IPS-18a (cell line): ENCODE measurements at regions not wholly inside any gene's neighbourhood (a gene's known extent, or its start where the extent isn't known, plus 50 kb on each side); places are given as distances from the start of the nearest gene placed in this dataset.

Experiments
- H3K27ac ChIP-seq: one replicate; pipeline ENCODE4 v1.5.1; 2013; ENCODE audit warnings: low read length
- H3K27me3 ChIP-seq: one replicate; pipeline ENCODE4 v1.6.1; 2013; ENCODE audit warnings: mild to moderate bottlenecking, low read length; ENCODE audit not compliant: control insufficient read depth, insufficient read depth
- H3K36me3 ChIP-seq: one replicate; pipeline ENCODE4 v1.6.1; 2013; ENCODE audit warnings: low read depth, low read length; ENCODE audit not compliant: control insufficient read depth
- H3K4me1 ChIP-seq: one replicate; pipeline ENCODE4 v1.6.1; 2013; ENCODE audit warnings: low read depth, low read length; ENCODE audit not compliant: control insufficient read depth
- H3K4me3 ChIP-seq: one replicate; pipeline ENCODE4 v1.5.1; 2013; ENCODE audit warnings: low read length
- H3K9ac ChIP-seq: one replicate; pipeline ENCODE4 v1.6.1; 2013; ENCODE audit warnings: mild to moderate bottlenecking, low read length, moderate library complexity
- H3K9me3 ChIP-seq: one replicate; pipeline ENCODE4 v1.6.1; 2013; ENCODE audit warnings: low read depth, low read length; ENCODE audit not compliant: control insufficient read depth

GRCh38 chr1:220990427-220991339, 111.4 kb downstream of the HLX start:
- Histone ChIP-seq H3K27ac (no peak overlapping the region), H3K27me3 (no peaks in the 10 kb centered on the region), H3K4me1 (peaks cover 5% of the 10 kb centered on the region), H3K9me3 (no peaks in the 10 kb centered on the region), H3K36me3 (no peaks in the 10 kb centered on the region), H3K9ac (no peak overlapping the region), H3K4me3 (no peak overlapping the region)

- Histone ChIP-seq H3K4me3 (no peak overlapping the region), H3K36me3 (no peaks in the 10 kb centered on the region), H3K9me3 (no peaks in the 10 kb centered on the region), H3K9ac (no peak overlapping the region), H3K27me3 (no peaks in the 10 kb centered on the region), H3K4me1 (peaks cover 5% of the 10 kb centered on the region), H3K27ac (no peak overlapping the region)
Observed at GRCh38 chr1:220991506-220991905, 112.3 kb downstream of the HLX start.

GRCh38 chr1:220991959-220992704, 112.9 kb downstream of the HLX start:
- no peaks in the 10 kb centered on the region for H3K27me3 ChIP-seq
- H3K4me3 ChIP-seq: no peak overlapping the region
- no peak overlapping the region for H3K27ac ChIP-seq
- H3K4me1 ChIP-seq: peaks cover 5% of the 10 kb centered on the region
- no peaks in the 10 kb centered on the region for H3K9me3 ChIP-seq
- no peaks in the 10 kb centered on the region for H3K36me3 ChIP-seq
- no peak overlapping the region for H3K9ac ChIP-seq

- Histone ChIP-seq H3K4me3 (no peak overlapping the region), H3K9me3 (no peaks in the 10 kb centered on the region), H3K27me3 (no peaks in the 10 kb centered on the region), H3K27ac (no peak overlapping the region), H3K9ac (no peak overlapping the region), H3K4me1 (peaks cover 5% of the 10 kb centered on the region), H3K36me3 (no peaks in the 10 kb centered on the region)
Observed at GRCh38 chr1:220992705-220993052, 113.4 kb downstream of the HLX start.

GRCh38 chr1:220994671-220995070, 115.4 kb downstream of the HLX start:
- Histone ChIP-seq H3K36me3 (no peaks in the 10 kb centered on the region), H3K9ac (no peak overlapping the region), H3K4me3 (no peak overlapping the region), H3K4me1 (peaks cover 5% of the 10 kb centered on the region), H3K9me3 (no peaks in the 10 kb centered on the region), H3K27ac (no peak overlapping the region), H3K27me3 (no peaks in the 10 kb centered on the region)

- Histone ChIP-seq H3K27ac (no peak overlapping the region), H3K36me3 (no peaks in the 10 kb centered on the region), H3K4me1 (no peaks in the 10 kb centered on the region), H3K9me3 (no peaks in the 10 kb centered on the region), H3K4me3 (no peak overlapping the region), H3K9ac (no peak overlapping the region), H3K27me3 (no peaks in the 10 kb centered on the region)
Observed at GRCh38 chr1:220997791-220998190, 118.5 kb downstream of the HLX start.

GRCh38 chr1:220999872-221000863, 120.9 kb downstream of the HLX start:
- H3K27me3 ChIP-seq: no peaks in the 10 kb centered on the region
- H3K9me3 ChIP-seq: no peaks in the 10 kb centered on the region
- no peak overlapping the region for H3K4me3 ChIP-seq
- H3K27ac ChIP-seq: no peak overlapping the region
- no peaks in the 10 kb centered on the region for H3K36me3 ChIP-seq
- no peaks in the 10 kb centered on the region for H3K4me1 ChIP-seq
- H3K9ac ChIP-seq: no peak overlapping the region

GRCh38 chr1:221001167-221001566, 121.9 kb downstream of the HLX start:
- Histone ChIP-seq H3K4me1 (no peaks in the 10 kb centered on the region), H3K36me3 (no peaks in the 10 kb centered on the region), H3K9me3 (no peaks in the 10 kb centered on the region), H3K27ac (no peak overlapping the region), H3K9ac (no peak overlapping the region), H3K4me3 (no peak overlapping the region), H3K27me3 (no peaks in the 10 kb centered on the region)

- H3K27me3 ChIP-seq: no peaks in the 10 kb centered on the region
- H3K36me3 ChIP-seq: no peaks in the 10 kb centered on the region
- H3K9me3 ChIP-seq: no peaks in the 10 kb centered on the region
- H3K27ac ChIP-seq: no peak overlapping the region
- H3K4me3 ChIP-seq: no peak overlapping the region
- no peaks in the 10 kb centered on the region for H3K4me1 ChIP-seq
- H3K9ac ChIP-seq: no peak overlapping the region
Observed at GRCh38 chr1:221002601-221003000, 123.4 kb downstream of the HLX start.

- Histone ChIP-seq H3K9me3 (no peaks in the 10 kb centered on the region), H3K27ac (no peak overlapping the region), H3K36me3 (no peaks in the 10 kb centered on the region), H3K27me3 (no peaks in the 10 kb centered on the region), H3K4me1 (no peaks in the 10 kb centered on the region), H3K9ac (no peak overlapping the region), H3K4me3 (no peak overlapping the region)
Observed at GRCh38 chr1:221011145-221011544, 131.9 kb downstream of the HLX start.

GRCh38 chr1:221012120-221012519, 132.9 kb downstream of the HLX start:
- Histone ChIP-seq H3K9me3 (no peaks in the 10 kb centered on the region), H3K27ac (no peak overlapping the region), H3K27me3 (no peaks in the 10 kb centered on the region), H3K4me3 (no peak overlapping the region), H3K36me3 (no peaks in the 10 kb centered on the region), H3K9ac (no peak overlapping the region), H3K4me1 (no peaks in the 10 kb centered on the region)
